ENCODE measurements at regions not wholly inside any gene's neighbourhood (a gene's known extent, or its start where the extent isn't known, plus 50 kb on each side); places are given as distances from the start of the nearest gene placed in this dataset.

DNA sequence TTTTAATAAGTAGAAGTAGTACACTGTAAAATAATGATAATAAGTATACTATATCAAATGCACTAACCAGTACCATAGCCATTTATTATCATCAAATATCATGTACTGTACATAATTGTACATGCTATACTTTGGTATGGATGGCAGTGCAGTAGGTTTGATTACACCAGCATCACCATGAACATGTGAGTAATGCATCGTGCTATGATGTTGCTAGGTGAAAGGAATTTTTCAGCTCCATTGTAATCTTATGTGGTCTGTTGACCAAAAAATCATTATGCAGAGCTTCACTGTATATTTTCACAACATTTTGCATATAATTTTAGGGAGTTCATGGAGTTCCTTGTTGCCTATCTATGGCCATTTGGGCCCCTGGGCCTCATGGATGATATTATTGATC lies 72.2 kb upstream of the HMHB1 start:
- no peak for ATAC-seq (replicated peaks)
- Mint-ChIP-seq H3K27me3 (peaks cover 3% of the 10 kb centered on the region), H3K4me1 (no peaks in the 10 kb centered on the region), H3K27ac (no peak overlapping the region), H3K9me3 (peaks cover 4% of the 10 kb centered on the region), H3K36me3 (ENCODE audit: low read depth) (no peaks in the 10 kb centered on the region), H3K4me3 (no peak overlapping the region)

DNA sequence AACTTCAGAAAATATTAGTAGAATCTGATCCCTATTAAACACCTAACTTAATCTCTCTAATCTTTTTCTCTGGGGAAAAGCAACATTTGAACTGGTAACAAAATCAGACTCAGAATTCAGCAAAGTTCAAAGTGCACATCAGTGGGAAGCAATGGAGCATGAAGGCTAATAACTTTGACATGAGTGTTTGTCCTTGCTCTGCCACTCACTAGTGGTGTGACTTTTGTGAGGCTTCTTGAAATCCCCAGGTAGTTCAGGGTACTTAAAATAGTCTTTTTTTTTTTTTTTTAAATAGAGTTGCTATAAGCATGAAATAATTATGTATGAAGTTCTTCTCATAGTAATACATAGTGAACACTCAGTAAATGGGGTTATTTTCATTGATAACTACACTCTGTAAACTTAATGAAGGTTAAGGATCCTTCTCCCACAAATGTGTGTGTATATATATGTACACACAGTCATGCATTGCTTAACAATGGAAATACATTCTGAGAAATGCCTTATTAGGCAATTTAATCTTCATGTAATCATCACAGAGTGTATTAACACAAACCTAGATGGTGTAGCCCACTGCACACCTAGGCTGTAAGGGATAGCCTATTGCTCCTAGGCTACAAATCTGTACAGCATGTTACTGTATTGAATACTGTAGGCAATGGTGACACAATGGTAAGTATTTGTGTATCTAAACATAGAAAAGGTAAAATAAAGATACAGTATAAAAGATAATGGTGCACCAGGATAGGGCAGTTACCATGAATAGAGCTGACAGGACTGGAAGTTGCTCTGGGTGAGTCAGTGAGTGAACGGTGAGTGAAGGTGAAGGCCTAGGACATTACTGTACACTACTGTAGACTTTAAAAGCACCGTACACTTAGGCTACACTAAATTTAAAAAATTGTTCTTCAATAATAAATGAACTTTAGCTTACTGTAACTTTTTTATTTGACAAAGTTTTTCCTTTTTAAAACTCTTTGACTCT lies 73.3 kb upstream of the HMHB1 start:
- peaks cover 4% of the 10 kb centered on the region for H3K9me3 Mint-ChIP-seq
- no peak overlapping the region for H3K27ac Mint-ChIP-seq
- ATAC-seq (replicated peaks), result no peak
- H3K27me3 Mint-ChIP-seq, result peaks cover 3% of the 10 kb centered on the region
- no peaks in the 10 kb centered on the region for H3K4me1 Mint-ChIP-seq
- no peaks in the 10 kb centered on the region for H3K36me3 Mint-ChIP-seq (ENCODE audit: low read depth)
- H3K4me3 Mint-ChIP-seq, result no peak overlapping the region

DNA sequence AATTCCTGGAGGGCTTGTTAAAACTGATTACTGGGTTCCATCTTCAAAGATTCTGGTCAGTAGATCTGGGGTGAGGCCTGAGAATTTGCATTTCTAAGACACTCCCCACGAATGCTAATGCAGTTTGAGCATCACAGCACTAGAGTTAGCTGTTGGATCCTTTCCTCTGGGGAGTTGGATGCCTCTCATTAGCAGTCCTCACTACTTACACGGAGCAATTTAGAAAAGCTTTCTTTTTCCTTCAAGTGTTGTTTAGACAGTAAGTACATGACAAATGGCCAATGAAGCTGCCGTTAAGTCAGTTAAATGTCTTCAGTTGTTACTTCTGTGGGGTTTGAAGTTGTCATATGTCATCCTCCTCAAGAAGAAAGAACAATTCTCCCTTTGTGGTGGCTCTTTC lies 74.9 kb upstream of the HMHB1 start:
- no peak for ATAC-seq (replicated peaks)

GRCh38 chr5:143734456-143734780 lies 77.5 kb upstream of the HMHB1 start:
- no peak for ATAC-seq (replicated peaks)
- peaks cover 8% of the 10 kb centered on the region for H3K27me3 Mint-ChIP-seq
- H3K36me3 Mint-ChIP-seq (ENCODE audit: low read depth), result no peaks in the 10 kb centered on the region
- no peak overlapping the region for H3K4me3 Mint-ChIP-seq
- no peaks in the 10 kb centered on the region for H3K9me3 Mint-ChIP-seq
- no peaks in the 10 kb centered on the region for H3K4me1 Mint-ChIP-seq
- H3K27ac Mint-ChIP-seq, result no peak overlapping the region

More for the DNA sequence above, 74.9 kb upstream of the HMHB1 start:
- no peak overlapping the region for H3K4me3 Mint-ChIP-seq
- H3K36me3 Mint-ChIP-seq (ENCODE audit: low read depth), result no peaks in the 10 kb centered on the region
- H3K27ac Mint-ChIP-seq, result no peak overlapping the region
- no peaks in the 10 kb centered on the region for H3K4me1 Mint-ChIP-seq
- H3K27me3 Mint-ChIP-seq, result no peaks in the 10 kb centered on the region
- no peaks in the 10 kb centered on the region for H3K9me3 Mint-ChIP-seq

GRCh38 chr5:143733665-143734455 lies 78.1 kb upstream of the HMHB1 start:
- Mint-ChIP-seq H3K4me1 (no peaks in the 10 kb centered on the region), H3K9me3 (no peaks in the 10 kb centered on the region), H3K36me3 (ENCODE audit: low read depth) (no peaks in the 10 kb centered on the region), H3K4me3 (no peak overlapping the region), H3K27me3 (peaks cover 10% of the 10 kb centered on the region), H3K27ac (no peak overlapping the region)
- ATAC-seq (replicated peaks), result no peak

DNA sequence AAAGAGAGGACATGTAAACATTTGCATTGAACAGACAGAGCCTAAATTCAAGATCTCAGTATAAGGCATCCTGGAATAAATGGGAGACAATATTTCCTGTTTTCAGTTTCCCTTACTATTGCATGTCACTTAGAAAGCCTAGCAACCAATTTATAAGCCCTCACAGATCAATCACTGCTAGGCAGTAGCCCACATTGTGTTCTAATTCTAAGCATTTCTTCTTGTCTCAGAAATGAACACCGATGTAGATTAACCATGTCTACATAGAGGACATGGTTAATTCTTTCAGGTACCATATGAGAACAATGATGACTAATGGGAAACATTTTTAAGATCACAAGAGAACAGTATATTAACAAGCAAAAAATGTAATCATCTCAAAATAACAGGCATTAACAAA lies 79.6 kb upstream of the HMHB1 start:
- Mint-ChIP-seq H3K27ac (no peak overlapping the region), H3K4me1 (no peaks in the 10 kb centered on the region), H3K9me3 (no peaks in the 10 kb centered on the region), H3K27me3 (peaks cover 10% of the 10 kb centered on the region), H3K36me3 (ENCODE audit: low read depth) (no peaks in the 10 kb centered on the region), H3K4me3 (no peak overlapping the region)
- ATAC-seq (replicated peaks), result no peak

GRCh38 chr5:143730112-143730801 lies 81.7 kb upstream of the HMHB1 start:
- Mint-ChIP-seq H3K9me3 (no peaks in the 10 kb centered on the region), H3K4me3 (no peak overlapping the region), H3K27me3 (peaks cover 10% of the 10 kb centered on the region), H3K27ac (no peak overlapping the region), H3K4me1 (no peaks in the 10 kb centered on the region), H3K36me3 (ENCODE audit: low read depth) (no peaks in the 10 kb centered on the region)
- ATAC-seq (replicated peaks), result no peak

GRCh38 chr5:143729334-143729946 lies 82.5 kb upstream of the HMHB1 start:
- no peaks in the 10 kb centered on the region for H3K4me1 Mint-ChIP-seq
- no peaks in the 10 kb centered on the region for H3K36me3 Mint-ChIP-seq (ENCODE audit: low read depth)
- H3K9me3 Mint-ChIP-seq, result peaks cover 8% of the 10 kb centered on the region
- H3K4me3 Mint-ChIP-seq, result no peak overlapping the region
- no peak for ATAC-seq (replicated peaks)
- H3K27me3 Mint-ChIP-seq, result peaks cover 10% of the 10 kb centered on the region
- H3K27ac Mint-ChIP-seq, result no peak overlapping the region

GRCh38 chr5:143723159-143723558 lies 88.8 kb upstream of the HMHB1 start:
- H3K4me3 Mint-ChIP-seq, result no peak overlapping the region
- no peaks in the 10 kb centered on the region for H3K36me3 Mint-ChIP-seq (ENCODE audit: low read depth)
- no peaks in the 10 kb centered on the region for H3K27me3 Mint-ChIP-seq
- no peak overlapping the region for H3K27ac Mint-ChIP-seq
- H3K9me3 Mint-ChIP-seq, result peaks cover 12% of the 10 kb centered on the region
- ATAC-seq (replicated peaks), result no peak
- no peaks in the 10 kb centered on the region for H3K4me1 Mint-ChIP-seq

DNA sequence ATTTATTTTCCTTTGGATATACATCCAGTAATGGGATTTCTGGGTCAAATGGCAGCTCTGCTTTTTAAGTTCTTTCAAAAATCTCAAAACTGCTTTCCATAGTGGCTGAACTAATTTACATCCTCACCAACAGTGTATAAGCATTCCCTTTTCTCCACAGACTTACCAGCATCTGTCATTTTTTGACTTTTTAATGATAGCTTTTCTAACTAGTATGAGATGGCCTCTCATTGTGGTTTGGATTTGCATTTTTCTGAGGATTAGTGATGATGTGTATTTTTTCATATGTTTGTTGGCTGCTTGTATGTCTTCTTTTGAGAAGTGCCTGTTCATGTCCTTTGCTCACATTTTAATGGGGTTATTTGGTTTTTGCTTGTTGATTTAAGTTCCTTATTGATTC lies 90.0 kb upstream of the HMHB1 start:
- H3K36me3 Mint-ChIP-seq (ENCODE audit: low read depth), result no peaks in the 10 kb centered on the region
- no peaks in the 10 kb centered on the region for H3K4me1 Mint-ChIP-seq
- no peak for ATAC-seq (replicated peaks)
- H3K9me3 Mint-ChIP-seq, result peaks cover 12% of the 10 kb centered on the region
- no peak overlapping the region for H3K4me3 Mint-ChIP-seq
- H3K27me3 Mint-ChIP-seq, result no peaks in the 10 kb centered on the region
- H3K27ac Mint-ChIP-seq, result no peak overlapping the region

GRCh38 chr5:143720689-143721088 lies 91.3 kb upstream of the HMHB1 start:
- Mint-ChIP-seq H3K4me3 (no peak overlapping the region), H3K27ac (no peak overlapping the region), H3K27me3 (no peaks in the 10 kb centered on the region)

GRCh38 chr5:143717400-143717799 lies 94.6 kb upstream of the HMHB1 start:
- Mint-ChIP-seq H3K36me3 (ENCODE audit: low read depth) (no peaks in the 10 kb centered on the region), H3K4me3 (no peak overlapping the region), H3K27me3 (no peaks in the 10 kb centered on the region), H3K9me3 (no peaks in the 10 kb centered on the region), H3K4me1 (no peaks in the 10 kb centered on the region), H3K27ac (no peak overlapping the region)
- no peak for ATAC-seq (replicated peaks)

More at GRCh38 chr5:143720689-143721088, 91.3 kb upstream of the HMHB1 start:
- ATAC-seq (replicated peaks), result no peak
- no peaks in the 10 kb centered on the region for H3K36me3 Mint-ChIP-seq (ENCODE audit: low read depth)
- H3K4me1 Mint-ChIP-seq, result no peaks in the 10 kb centered on the region
- peaks cover 12% of the 10 kb centered on the region for H3K9me3 Mint-ChIP-seq

GRCh38 chr5:143716881-143717280 lies 95.1 kb upstream of the HMHB1 start:
- Mint-ChIP-seq H3K27me3 (no peaks in the 10 kb centered on the region), H3K4me1 (no peaks in the 10 kb centered on the region), H3K9me3 (no peaks in the 10 kb centered on the region), H3K36me3 (ENCODE audit: low read depth) (no peaks in the 10 kb centered on the region), H3K4me3 (no peak overlapping the region), H3K27ac (no peak overlapping the region)
- ATAC-seq (replicated peaks), result no peak

GRCh38 chr5:143715616-143716015 lies 96.3 kb upstream of the HMHB1 start:
- H3K9me3 Mint-ChIP-seq, result no peaks in the 10 kb centered on the region
- no peak for ATAC-seq (replicated peaks)
- no peaks in the 10 kb centered on the region for H3K27me3 Mint-ChIP-seq
- no peaks in the 10 kb centered on the region for H3K4me1 Mint-ChIP-seq
- no peaks in the 10 kb centered on the region for H3K36me3 Mint-ChIP-seq (ENCODE audit: low read depth)
- no peak overlapping the region for H3K4me3 Mint-ChIP-seq
- H3K27ac Mint-ChIP-seq, result no peak overlapping the region

Data from activated T-helper 17 cell treated with anti-CD3 and anti-CD28 coated beads, Interleukin-2, amount 50 U/mL, for 72 hours (primary cell).